ENCODE measurements at regions not wholly inside any gene's neighbourhood (a gene's known extent, or its start where the extent isn't known, plus 50 kb on each side); places are given as distances from the start of the nearest gene placed in this dataset.

DNA sequence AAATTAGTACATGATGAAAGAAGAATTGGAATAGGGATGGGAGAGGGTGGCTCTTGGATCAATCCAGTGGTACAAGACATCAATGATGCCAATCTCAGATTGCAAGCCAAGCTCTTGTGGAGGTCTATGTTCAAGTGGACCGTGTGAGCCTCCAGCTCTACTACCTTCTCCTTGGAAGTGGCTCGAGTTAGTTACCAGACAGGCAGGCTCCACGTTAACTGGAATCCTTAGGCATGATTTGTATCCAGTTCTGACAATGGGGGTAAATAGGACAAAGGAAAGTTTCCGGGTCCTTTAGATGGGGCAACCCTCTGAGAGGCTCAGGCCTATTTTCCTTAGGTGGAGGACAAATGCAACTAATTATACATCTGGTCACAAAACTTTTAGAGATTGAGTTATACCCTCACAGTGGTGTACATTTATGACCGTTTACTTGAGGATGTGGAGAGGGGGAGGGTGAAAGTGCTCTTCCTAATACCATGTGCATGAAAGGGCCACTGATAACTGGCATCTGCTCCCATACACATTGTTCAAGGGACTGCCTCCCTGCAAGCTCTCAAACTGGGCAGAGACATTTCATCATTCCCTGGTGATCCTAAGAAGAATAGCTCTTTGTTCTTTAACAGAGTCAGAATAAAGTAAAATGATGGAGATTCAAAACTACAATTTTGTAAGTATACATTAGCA, 180.2 kb downstream of the SOCS6 start:
- DNase-seq (ENCODE audit: low read depth), result no peak
- TF ChIP-seq, protein P1, sequence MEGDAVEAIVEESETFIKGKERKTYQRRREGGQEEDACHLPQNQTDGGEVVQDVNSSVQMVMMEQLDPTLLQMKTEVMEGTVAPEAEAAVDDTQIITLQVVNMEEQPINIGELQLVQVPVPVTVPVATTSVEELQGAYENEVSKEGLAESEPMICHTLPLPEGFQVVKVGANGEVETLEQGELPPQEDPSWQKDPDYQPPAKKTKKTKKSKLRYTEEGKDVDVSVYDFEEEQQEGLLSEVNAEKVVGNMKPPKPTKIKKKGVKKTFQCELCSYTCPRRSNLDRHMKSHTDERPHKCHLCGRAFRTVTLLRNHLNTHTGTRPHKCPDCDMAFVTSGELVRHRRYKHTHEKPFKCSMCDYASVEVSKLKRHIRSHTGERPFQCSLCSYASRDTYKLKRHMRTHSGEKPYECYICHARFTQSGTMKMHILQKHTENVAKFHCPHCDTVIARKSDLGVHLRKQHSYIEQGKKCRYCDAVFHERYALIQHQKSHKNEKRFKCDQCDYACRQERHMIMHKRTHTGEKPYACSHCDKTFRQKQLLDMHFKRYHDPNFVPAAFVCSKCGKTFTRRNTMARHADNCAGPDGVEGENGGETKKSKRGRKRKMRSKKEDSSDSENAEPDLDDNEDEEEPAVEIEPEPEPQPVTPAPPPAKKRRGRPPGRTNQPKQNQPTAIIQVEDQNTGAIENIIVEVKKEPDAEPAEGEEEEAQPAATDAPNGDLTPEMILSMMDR (IDR thresholded peaks at IDR 0.05; ENCODE audit: control insufficient read depth, extremely low read depth, insufficient read depth), result no peak
- H3K4me3 ChIP-seq (ENCODE audit: low read depth, low read length), result no peak overlapping the region

DNA sequence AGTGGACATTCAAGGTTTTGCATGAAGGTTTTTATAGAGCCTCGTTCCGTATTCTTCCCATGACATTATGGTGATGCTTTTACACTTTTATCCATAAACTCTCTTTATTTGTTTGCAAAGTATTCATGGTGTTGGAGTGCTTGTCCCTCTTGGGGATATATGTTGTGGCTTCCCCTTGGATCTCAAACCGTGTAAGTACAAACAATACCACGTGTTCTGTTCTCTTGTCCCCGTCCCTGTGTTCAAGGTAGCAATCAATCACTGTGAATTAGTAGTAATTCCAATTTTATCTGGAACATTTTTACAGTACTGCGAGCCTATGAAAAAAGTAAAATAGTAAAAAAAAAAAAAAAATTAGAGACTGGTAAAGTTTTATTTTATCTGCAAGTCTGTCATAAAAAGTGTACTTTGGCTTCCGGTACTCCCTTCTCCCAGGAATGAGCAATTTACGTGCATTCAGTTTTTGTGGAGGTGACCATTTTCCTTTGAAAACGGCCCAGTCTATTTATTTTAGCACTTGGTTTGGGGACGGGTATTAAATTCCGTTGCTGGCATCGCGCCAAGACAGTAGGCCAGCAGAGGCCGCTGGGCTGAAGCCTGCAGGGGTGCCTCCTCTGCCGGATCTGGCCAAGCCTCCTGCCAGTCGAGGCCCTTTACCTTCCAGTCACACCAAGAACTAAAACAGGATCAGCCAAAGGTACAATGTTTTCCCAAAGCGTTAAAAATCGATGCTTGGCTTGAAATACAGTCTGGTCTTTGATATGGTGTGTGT, 175.7 kb downstream of the SOCS6 start:
- DNase-seq (ENCODE audit: low read depth), result peak; percentile 30
- no peak overlapping the region for H3K4me3 ChIP-seq (ENCODE audit: low read depth, low read length)
- TF ChIP-seq, protein P1 (IDR thresholded peaks at IDR 0.05; ENCODE audit: control insufficient read depth, extremely low read depth, insufficient read depth), result peak; percentile 48

DNA sequence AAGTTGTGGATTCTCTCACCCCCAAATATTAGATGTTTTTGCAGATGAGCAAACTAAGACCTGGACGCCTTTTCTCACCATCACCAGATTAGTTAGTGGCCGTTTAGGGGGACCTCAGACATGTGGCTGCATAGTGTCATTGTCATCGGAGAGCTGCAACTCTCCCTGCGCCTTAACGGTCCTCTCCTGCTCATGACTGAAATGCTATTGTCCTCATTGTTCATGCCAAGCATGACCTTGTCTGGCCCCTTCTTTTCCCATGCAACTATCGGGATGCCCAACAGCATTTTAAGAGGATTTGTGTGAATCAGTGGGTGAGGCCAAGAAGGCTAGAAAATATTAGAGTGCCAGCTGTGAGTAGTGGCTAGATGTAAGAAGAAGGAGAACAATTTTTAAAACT, 174.2 kb downstream of the SOCS6 start:
- TF ChIP-seq, protein P1 (IDR thresholded peaks at IDR 0.05; ENCODE audit: control insufficient read depth, extremely low read depth, insufficient read depth), result no peak
- no peak for DNase-seq (ENCODE audit: low read depth)
- no peak overlapping the region for H3K4me3 ChIP-seq (ENCODE audit: low read depth, low read length)

DNA sequence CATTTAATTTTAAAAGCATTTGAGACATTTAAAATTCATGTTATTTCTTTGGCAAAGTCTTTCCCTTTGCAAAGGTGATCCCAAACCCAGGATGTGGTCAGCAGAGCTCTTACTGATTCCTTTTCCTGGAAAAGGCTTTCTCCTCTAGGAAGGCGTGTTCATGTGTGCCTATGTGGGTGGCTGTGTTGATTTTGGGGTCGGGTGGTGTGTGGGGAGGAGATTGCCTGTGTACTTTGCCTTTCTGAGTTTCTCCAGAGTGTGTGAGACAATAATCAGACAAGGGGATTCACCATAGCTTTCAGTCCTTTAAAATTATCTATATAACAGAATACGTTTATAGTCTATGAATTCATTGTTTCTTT, 173.2 kb downstream of the SOCS6 start:
- no peak overlapping the region for H3K4me3 ChIP-seq (ENCODE audit: low read depth, low read length)

DNA sequence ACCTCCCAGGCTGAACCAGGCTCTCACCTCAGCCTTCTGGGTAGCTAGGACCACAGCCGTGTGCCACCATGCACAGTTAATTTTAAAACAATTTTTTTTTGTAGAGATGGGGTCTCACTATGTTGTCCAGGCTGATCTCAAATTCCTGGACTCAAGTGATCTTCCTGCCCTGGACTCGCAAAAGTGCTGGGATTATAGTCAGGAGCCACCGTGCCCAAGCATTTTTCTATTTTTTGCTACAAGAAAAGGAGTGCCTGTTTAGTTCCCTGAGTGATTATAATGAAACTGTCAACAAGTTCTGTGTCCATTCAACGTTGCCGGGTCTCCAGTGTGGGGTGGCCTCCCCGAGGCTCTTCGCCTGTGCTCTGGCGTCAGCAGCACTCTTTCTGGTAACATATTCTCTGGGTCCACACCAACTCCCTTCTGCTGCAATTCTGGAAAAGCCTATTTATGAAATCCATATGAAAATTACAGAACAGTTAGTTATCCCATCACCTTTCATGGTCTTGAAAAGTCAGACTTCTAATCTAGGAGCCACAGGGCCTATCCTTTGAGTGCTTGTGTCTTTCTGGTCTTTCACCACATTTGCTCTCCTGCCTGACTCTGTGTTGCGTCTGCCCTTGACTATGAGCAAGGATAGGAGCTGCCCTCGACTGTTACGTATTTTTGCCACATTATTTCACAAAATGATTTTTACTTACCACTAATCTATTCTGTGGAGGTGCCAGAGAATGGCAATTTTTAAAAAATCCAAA, 172.7 kb downstream of the SOCS6 start:
- DNase-seq (ENCODE audit: low read depth), result no peak
- no peak overlapping the region for H3K4me3 ChIP-seq (ENCODE audit: low read depth, low read length)
- TF ChIP-seq, protein P1 (IDR thresholded peaks at IDR 0.05; ENCODE audit: control insufficient read depth, extremely low read depth, insufficient read depth), result no peak

More for the DNA sequence above, 173.2 kb downstream of the SOCS6 start:
- no peak for DNase-seq (ENCODE audit: low read depth)
- TF ChIP-seq, protein P1 (IDR thresholded peaks at IDR 0.05; ENCODE audit: control insufficient read depth, extremely low read depth, insufficient read depth), result no peak

DNA sequence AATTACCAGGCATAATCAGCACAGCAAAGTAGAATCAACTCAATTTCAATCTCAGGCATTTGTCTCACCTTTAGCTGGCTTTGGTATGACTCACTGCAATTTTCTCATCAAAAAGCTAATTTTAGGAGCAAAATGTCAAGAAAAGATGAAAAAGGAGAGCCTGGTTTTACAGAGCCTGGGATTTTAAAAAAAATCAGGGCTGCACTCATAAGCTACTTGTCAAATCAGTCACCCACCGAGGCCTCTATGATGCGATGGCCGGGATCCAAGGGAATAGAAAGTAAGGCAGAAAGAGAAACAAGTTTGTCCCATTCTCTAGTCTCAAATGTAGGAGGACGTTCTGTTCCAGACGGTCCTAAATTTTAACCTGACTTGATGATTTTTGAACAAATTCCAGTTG, 170.9 kb downstream of the SOCS6 start:
- DNase-seq (ENCODE audit: low read depth), result no peak
- H3K4me3 ChIP-seq (ENCODE audit: low read depth, low read length), result no peak overlapping the region
- TF ChIP-seq, protein P1 (IDR thresholded peaks at IDR 0.05; ENCODE audit: control insufficient read depth, extremely low read depth, insufficient read depth), result no peak
